Cardiac muscle cell (in vitro differentiated cells and primary cell): ENCODE measurements at regions not wholly inside any gene's neighbourhood (a gene's known extent, or its start where the extent isn't known, plus 50 kb on each side); places are given as distances from the start of the nearest gene placed in this dataset.

Experiments
- DNase-seq, 2 donors: peaks; one replicate each; pipeline versions ENCODE4 v3.0.0 to v3.0.0-alpha.2; 2010 to 2017; ENCODE audit warnings: low read depth in 1 of 2, low spot score in 1 of 2
- H3K27ac ChIP-seq: fragments of 200-600 bp; sonication (generic); 2 replicates; pipeline ENCODE4 v1.5.1; 2016
- H3K27me3 ChIP-seq: fragments of 200-600 bp; sonication (generic); 2 replicates; pipeline ENCODE4 v1.6.0; 2016; ENCODE audit warnings: control low read depth
- H3K36me3 ChIP-seq: fragments of 200-600 bp; sonication (generic); 2 replicates; pipeline ENCODE4 v1.5.1; 2016; ENCODE audit warnings: control low read depth
- H3K4me1 ChIP-seq: fragments of 200-600 bp; sonication (generic); 2 replicates; pipeline ENCODE4 v1.8.1; 2017; ENCODE audit warnings: low read depth, mild to moderate bottlenecking, mixed run types
- H3K4me3 ChIP-seq: fragments of 200-600 bp; sonication (generic); 2 replicates; pipeline ENCODE4 v1.5.1; 2016; ENCODE audit warnings: mild to moderate bottlenecking
- H3K9me3 ChIP-seq: fragments of 200-600 bp; sonication (generic); 2 replicates; pipeline ENCODE4 v1.5.1; 2017; ENCODE audit warnings: low read depth, mild to moderate bottlenecking, control low read depth
- TF ChIP-seq, protein P1 (sequence below): IDR thresholded peaks from 2 replicates; pipeline ENCODE4 v1.5.1; 2012; ENCODE audit warnings: low read depth, mild to moderate bottlenecking, low read length

DNA sequence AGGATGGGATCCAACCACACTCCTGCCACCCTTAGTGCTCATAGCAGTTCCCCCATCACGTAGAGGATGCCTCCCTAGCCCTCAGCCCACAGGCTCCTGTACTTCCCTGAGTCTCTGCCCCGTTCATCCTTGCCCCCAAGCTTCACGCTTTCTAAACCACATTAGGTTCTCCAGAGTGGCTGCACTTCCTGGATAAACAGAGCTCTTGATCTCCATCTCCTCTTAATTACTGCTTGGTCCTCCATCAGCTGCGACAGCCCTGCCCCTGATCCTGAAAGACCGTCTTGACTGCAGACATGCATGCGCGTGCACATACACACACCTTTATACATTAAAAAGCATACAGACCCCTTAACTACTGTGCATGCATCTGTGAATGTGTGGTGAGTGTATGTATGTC, 530.0 kb downstream of the BCL11B start:
- H3K4me1 ChIP-seq = no peaks in the 10 kb centered on the region
- no peaks in the 10 kb centered on the region for H3K36me3 ChIP-seq
- H3K4me3 ChIP-seq = no peak overlapping the region
- H3K27ac ChIP-seq = no peak overlapping the region
- H3K27me3 ChIP-seq = no peaks in the 10 kb centered on the region
- DNase-seq = no peak
- no peaks in the 10 kb centered on the region for H3K9me3 ChIP-seq
- TF ChIP-seq, protein P1, sequence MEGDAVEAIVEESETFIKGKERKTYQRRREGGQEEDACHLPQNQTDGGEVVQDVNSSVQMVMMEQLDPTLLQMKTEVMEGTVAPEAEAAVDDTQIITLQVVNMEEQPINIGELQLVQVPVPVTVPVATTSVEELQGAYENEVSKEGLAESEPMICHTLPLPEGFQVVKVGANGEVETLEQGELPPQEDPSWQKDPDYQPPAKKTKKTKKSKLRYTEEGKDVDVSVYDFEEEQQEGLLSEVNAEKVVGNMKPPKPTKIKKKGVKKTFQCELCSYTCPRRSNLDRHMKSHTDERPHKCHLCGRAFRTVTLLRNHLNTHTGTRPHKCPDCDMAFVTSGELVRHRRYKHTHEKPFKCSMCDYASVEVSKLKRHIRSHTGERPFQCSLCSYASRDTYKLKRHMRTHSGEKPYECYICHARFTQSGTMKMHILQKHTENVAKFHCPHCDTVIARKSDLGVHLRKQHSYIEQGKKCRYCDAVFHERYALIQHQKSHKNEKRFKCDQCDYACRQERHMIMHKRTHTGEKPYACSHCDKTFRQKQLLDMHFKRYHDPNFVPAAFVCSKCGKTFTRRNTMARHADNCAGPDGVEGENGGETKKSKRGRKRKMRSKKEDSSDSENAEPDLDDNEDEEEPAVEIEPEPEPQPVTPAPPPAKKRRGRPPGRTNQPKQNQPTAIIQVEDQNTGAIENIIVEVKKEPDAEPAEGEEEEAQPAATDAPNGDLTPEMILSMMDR = no peak

DNA sequence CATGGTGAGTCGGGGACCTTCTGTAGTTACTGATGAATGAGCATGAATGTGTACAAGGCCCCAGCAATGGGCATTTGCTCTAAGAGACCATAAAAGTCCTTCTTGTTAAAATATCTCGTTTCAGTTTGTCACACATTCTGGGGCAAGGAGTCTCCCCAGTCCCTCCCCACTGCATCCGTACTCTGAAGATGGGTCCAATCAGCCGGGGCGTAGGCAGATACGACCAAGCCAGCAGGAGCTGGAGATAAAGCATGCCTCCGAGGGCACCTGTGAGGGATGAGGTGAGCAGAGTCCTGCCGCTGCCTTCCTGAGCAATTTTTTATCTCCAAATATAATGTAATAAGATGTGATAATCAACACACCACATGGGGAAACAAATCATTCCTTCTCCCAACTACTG, 528.5 kb downstream of the BCL11B start:
- H3K27ac ChIP-seq = no peak overlapping the region
- DNase-seq = no peak
- TF ChIP-seq, protein P1 = no peak

DNA sequence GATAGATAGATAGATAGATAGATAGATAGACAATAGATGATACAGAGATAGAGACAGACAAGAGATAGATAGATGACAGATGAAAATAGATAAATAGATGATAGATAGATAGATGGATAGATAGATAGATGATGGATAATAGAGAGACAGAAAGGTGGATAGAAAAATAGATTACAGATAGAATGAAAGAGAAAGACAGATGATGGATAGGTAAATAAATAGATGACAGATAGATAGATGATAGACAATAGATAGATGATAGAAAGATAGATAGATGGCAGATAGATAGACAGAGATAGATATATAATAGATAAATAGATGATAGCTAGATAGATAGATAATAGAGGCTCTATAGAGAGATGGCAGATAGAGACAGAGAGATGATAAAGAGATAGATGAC, 523.0 kb downstream of the BCL11B start:
- H3K4me1 ChIP-seq = peaks cover 13% of the 10 kb centered on the region
- H3K9me3 ChIP-seq = no peaks in the 10 kb centered on the region
- H3K4me3 ChIP-seq = no peak overlapping the region
- no peaks in the 10 kb centered on the region for H3K27me3 ChIP-seq
- H3K36me3 ChIP-seq = no peaks in the 10 kb centered on the region
- TF ChIP-seq, protein P1 = no peak
- H3K27ac ChIP-seq = no peak overlapping the region
- DNase-seq = no peak

More for the DNA sequence above, 528.5 kb downstream of the BCL11B start:
- Histone ChIP-seq H3K4me3 (no peak overlapping the region), H3K36me3 (no peaks in the 10 kb centered on the region), H3K9me3 (no peaks in the 10 kb centered on the region), H3K27me3 (no peaks in the 10 kb centered on the region), H3K4me1 (no peaks in the 10 kb centered on the region)

DNA sequence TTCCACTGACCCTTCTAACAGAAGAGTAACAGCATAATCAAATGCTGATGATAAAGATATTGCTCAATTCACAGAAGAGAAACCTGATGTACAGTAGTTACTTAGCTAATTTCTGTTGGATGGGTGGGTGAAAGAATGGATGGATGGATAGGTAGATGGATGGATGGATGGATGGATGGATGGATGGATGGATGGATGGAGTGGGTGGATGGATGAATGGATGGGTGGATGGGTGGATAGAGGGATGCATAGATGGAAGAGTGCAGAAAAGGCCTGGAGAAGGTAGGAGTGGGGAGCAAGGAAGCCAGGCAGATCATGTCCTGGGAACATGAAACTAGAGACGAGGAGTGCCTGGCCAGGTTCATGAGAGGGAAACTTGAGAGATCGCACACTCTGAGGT, 520.9 kb downstream of the BCL11B start:
- Histone ChIP-seq H3K9me3 (no peaks in the 10 kb centered on the region), H3K27ac (no peak overlapping the region), H3K27me3 (no peaks in the 10 kb centered on the region), H3K4me3 (no peak overlapping the region), H3K36me3 (no peaks in the 10 kb centered on the region), H3K4me1 (peaks cover 13% of the 10 kb centered on the region)
- TF ChIP-seq, protein P1 = no peak
- no peak for DNase-seq

DNA sequence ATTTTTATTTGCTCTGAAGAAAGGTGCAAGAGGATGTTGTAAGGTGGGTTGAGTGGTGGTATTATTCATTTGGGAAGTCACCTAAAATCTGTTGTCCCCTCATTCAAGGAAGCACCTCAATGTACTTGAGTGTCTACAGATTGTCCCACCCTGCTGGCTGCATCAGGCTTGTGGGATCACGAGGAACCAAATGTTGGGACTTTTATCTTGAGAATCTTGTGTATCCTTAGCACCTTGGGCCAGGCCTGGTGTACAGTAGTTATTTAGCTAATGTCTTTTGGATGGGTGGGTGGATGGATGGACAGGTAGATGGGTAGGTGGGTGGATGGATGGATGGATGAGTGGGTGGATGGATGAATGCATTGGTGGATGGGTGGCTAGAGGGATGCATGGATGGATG, 519.3 kb downstream of the BCL11B start:
- peaks cover 13% of the 10 kb centered on the region for H3K4me1 ChIP-seq
- no peaks in the 10 kb centered on the region for H3K36me3 ChIP-seq
- no peak for DNase-seq
- H3K27me3 ChIP-seq = no peaks in the 10 kb centered on the region
- H3K9me3 ChIP-seq = no peaks in the 10 kb centered on the region
- peak overlapping the region; percentile 65 for H3K27ac ChIP-seq
- TF ChIP-seq, protein P1 = no peak
- no peak overlapping the region for H3K4me3 ChIP-seq
